ENCODE measurements at regions not wholly inside any gene's neighbourhood (a gene's known extent, or its start where the extent isn't known, plus 50 kb on each side); places are given as distances from the start of the nearest gene placed in this dataset.

DNA sequence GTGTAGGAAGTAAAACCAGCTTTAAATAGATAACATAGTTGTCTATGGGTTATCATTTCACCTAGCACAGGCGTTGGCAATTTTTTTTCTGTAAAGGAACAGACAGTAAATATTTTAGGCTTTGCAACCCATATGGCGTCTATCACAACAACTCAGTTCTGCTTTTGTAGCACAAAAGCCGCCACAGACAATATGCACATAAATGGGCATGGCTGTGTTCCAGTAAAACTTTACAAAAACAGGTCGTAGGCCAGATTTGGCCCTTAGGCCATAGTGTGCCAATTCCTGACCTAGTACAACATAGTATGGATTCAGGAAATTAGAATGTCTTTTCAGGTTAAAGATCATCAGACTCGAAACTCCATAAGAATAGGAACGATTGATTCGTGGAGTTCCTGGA, 265.3 kb upstream of the GK2 start:
- ATAC-seq (ENCODE audit: insufficient read depth, low FRiP score): no peak
- H3K4me1 ChIP-seq (ENCODE audit: control insufficient read depth in 5 of 5, insufficient read depth in 5 of 5, low read length in 5 of 5): no peaks in the 10 kb centered on the region

DNA sequence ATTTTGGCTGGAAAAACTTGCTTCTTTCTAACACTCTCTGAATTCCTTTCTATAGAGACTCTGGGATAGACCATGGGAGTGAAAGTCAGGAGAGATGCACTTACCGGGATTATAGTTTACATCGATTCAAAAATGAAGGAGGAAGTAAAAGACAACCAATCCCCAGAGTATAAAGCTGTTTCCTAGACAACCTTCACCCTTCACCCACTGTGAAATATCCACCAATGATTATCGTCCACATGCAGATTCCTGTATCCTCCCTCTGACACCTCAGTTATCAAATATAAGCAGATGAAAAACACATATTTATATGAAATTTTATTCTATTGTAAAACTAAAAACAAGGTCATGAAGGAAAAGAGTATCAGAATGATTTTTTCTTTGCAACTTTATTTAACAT, 258.8 kb upstream of the GK2 start:
- no peaks in the 10 kb centered on the region for H3K4me1 ChIP-seq (ENCODE audit: control insufficient read depth in 5 of 5, insufficient read depth in 5 of 5, low read length in 5 of 5)
- 91 to 94% methylated on average over 3 of the region's 3 CpGs for WGBS, 2 donors
- no peak overlapping the region for H3K4me3 ChIP-seq
- ATAC-seq (ENCODE audit: insufficient read depth, low FRiP score) (no peak), DNase-seq (no peak)
- H3K27ac ChIP-seq (ENCODE audit: low read depth in 1 of 2, low read length in 1 of 2): no peak overlapping the region
- no peaks in the 10 kb centered on the region for H3K36me3 ChIP-seq (ENCODE audit: control insufficient read depth in 4 of 4, insufficient read depth in 4 of 4, low read length in 4 of 4)
- TF ChIP-seq, protein P1, sequence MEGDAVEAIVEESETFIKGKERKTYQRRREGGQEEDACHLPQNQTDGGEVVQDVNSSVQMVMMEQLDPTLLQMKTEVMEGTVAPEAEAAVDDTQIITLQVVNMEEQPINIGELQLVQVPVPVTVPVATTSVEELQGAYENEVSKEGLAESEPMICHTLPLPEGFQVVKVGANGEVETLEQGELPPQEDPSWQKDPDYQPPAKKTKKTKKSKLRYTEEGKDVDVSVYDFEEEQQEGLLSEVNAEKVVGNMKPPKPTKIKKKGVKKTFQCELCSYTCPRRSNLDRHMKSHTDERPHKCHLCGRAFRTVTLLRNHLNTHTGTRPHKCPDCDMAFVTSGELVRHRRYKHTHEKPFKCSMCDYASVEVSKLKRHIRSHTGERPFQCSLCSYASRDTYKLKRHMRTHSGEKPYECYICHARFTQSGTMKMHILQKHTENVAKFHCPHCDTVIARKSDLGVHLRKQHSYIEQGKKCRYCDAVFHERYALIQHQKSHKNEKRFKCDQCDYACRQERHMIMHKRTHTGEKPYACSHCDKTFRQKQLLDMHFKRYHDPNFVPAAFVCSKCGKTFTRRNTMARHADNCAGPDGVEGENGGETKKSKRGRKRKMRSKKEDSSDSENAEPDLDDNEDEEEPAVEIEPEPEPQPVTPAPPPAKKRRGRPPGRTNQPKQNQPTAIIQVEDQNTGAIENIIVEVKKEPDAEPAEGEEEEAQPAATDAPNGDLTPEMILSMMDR (IDR thresholded peaks at IDR 0.05; ENCODE audit: control extremely low read depth, extremely low read depth): no peak
- peaks cover 0 to 3% (median 0%) of the 10 kb centered on the region in 4 donors for H3K9me3 ChIP-seq (ENCODE audit: control insufficient read depth in 4 of 4, insufficient read depth in 3 of 4, low read length in 3 of 4)
- H3K27me3 ChIP-seq (ENCODE audit: control insufficient read depth in 3 of 3, insufficient read depth in 3 of 3, low read length in 2 of 3): no peaks in the 10 kb centered on the region
- H3K9ac ChIP-seq (ENCODE audit: insufficient read depth in 1 of 2, low read length in 2 of 2): no peak overlapping the region

More for the DNA sequence above, 265.3 kb upstream of the GK2 start:
- Histone ChIP-seq H3K27me3 (ENCODE audit: control insufficient read depth in 3 of 3, insufficient read depth in 3 of 3, low read length in 2 of 3) (no peaks in the 10 kb centered on the region), H3K36me3 (ENCODE audit: control insufficient read depth in 4 of 4, insufficient read depth in 4 of 4, low read length in 4 of 4) (no peaks in the 10 kb centered on the region), H3K9me3 (ENCODE audit: control insufficient read depth in 4 of 4, insufficient read depth in 3 of 4, low read length in 3 of 4) (peaks cover 0 to 6% (median 2%) of the 10 kb centered on the region in 4 donors), H3K9ac (ENCODE audit: insufficient read depth in 1 of 2, low read length in 2 of 2) (no peak overlapping the region), H3K27ac (ENCODE audit: low read depth in 1 of 2, low read length in 1 of 2) (no peak overlapping the region), H3K4me3 (no peak overlapping the region)
- 71 to 76% methylated on average over 7 of the region's 7 CpGs for WGBS, 2 donors
- TF ChIP-seq, protein P1 (IDR thresholded peaks at IDR 0.05; ENCODE audit: control extremely low read depth, extremely low read depth): no peak
- no peak for DNase-seq

DNA sequence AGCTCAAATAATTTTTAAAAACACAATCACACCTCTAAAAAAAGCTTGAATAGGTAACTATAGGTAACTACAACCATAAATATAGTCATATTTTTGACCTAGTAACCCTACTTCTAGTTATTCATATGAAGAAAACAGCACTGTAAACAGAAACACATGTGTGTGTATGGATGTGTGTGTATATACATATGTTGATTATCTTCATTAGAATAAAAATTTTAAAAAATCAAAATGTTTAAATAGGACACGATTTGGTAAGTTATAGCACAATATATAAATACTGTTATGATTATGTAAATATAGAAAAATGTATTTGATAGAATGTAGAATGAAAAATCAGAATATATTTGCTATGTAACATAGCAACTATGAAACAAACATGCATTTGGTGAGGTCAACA, 258.1 kb upstream of the GK2 start:
- 69 to 80% methylated on average over 1 of the region's 1 CpG for WGBS, 2 donors
- Histone ChIP-seq H3K4me3 (no peak overlapping the region), H3K36me3 (ENCODE audit: control insufficient read depth in 4 of 4, insufficient read depth in 4 of 4, low read length in 4 of 4) (no peaks in the 10 kb centered on the region), H3K27ac (ENCODE audit: low read depth in 1 of 2, low read length in 1 of 2) (no peak overlapping the region), H3K4me1 (ENCODE audit: control insufficient read depth in 5 of 5, insufficient read depth in 5 of 5, low read length in 5 of 5) (no peaks in the 10 kb centered on the region), H3K9ac (ENCODE audit: insufficient read depth in 1 of 2, low read length in 2 of 2) (no peak overlapping the region), H3K9me3 (ENCODE audit: control insufficient read depth in 4 of 4, insufficient read depth in 3 of 4, low read length in 3 of 4) (peaks cover 0 to 3% (median 0%) of the 10 kb centered on the region in 4 donors), H3K27me3 (ENCODE audit: control insufficient read depth in 3 of 3, insufficient read depth in 3 of 3, low read length in 2 of 3) (no peaks in the 10 kb centered on the region)
- ATAC-seq (ENCODE audit: insufficient read depth, low FRiP score) (no peak), DNase-seq (no peak)
- TF ChIP-seq, protein P1 (IDR thresholded peaks at IDR 0.05; ENCODE audit: control extremely low read depth, extremely low read depth): no peak

DNA sequence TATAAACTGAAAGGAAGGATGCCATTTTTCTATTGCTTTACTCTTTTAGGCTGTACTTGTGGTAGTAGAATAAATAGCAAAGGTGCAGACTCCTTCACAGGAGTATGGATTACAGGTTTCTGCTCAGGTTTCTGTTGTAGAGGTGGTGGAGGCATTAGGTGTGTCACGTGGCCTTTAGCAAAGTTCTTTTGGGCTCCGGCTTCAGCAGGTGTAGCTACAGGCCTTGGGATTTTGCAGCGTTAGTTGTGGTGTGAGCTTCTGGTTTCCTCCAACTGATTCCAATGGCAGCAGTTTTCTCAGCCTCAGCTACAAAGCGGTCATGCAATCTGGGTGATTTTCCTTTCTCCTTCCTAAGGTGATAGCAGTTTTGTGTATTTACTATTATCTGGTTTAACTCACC, 255.8 kb upstream of the GK2 start:
- no peaks in the 10 kb centered on the region for H3K4me1 ChIP-seq (ENCODE audit: control insufficient read depth in 5 of 5, insufficient read depth in 5 of 5, low read length in 5 of 5)
- H3K27ac ChIP-seq (ENCODE audit: low read depth in 1 of 2, low read length in 1 of 2): no peak overlapping the region
- TF ChIP-seq, protein P1 (IDR thresholded peaks at IDR 0.05; ENCODE audit: control extremely low read depth, extremely low read depth): no peak
- H3K9me3 ChIP-seq (ENCODE audit: control insufficient read depth in 4 of 4, insufficient read depth in 3 of 4, low read length in 3 of 4): peaks cover 0 to 8% (median 2%) of the 10 kb centered on the region in 4 donors
- no peaks in the 10 kb centered on the region for H3K27me3 ChIP-seq (ENCODE audit: control insufficient read depth in 3 of 3, insufficient read depth in 3 of 3, low read length in 2 of 3)
- no peak for DNase-seq
- no peak for ATAC-seq (ENCODE audit: insufficient read depth, low FRiP score)
- 87 to 91% methylated on average over 4 of the region's 4 CpGs for WGBS, 2 donors
- no peak overlapping the region for H3K9ac ChIP-seq (ENCODE audit: insufficient read depth in 1 of 2, low read length in 2 of 2)
- H3K4me3 ChIP-seq: no peak overlapping the region
- H3K36me3 ChIP-seq (ENCODE audit: control insufficient read depth in 4 of 4, insufficient read depth in 4 of 4, low read length in 4 of 4): no peaks in the 10 kb centered on the region

Measured in lung (tissue), 11 donors.